Upper lobe of left lung (tissue), 6 donors: ENCODE measurements at regions not wholly inside any gene's neighbourhood (a gene's known extent, or its start where the extent isn't known, plus 50 kb on each side); places are given as distances from the start of the nearest gene placed in this dataset.
A peak's percentile ranks its signal among the peaks of the same experiment; 100 is the strongest.
"Not testable (repeated sequence)": the region's sequence is repeated elsewhere in the genome, so short reads cannot be mapped to it uniquely, and the experiment has no call there.

ENCODE experiments used
- ATAC-seq, 2 donors: fragments of 200-7000 bp; cut with Tn5 transposase; one replicate each; pipeline ENCODE4 v1.9.1; 2022; ENCODE audit warnings: mild to moderate bottlenecking in 2 of 2, moderate library complexity in 2 of 2; ENCODE audit not compliant: low FRiP score in 2 of 2
- DNase-seq, 2 donors: peaks; one replicate each; pipeline ENCODE4 v3.0.0-alpha.2; 2019 to 2020
- H3K27ac ChIP-seq, 4 donors: fragments of 200-600 bp; sonication (generic); one replicate each; pipeline ENCODE4 v1.5.1; 2016 to 2019
- H3K27me3 ChIP-seq, 4 donors: fragments of 200-600 bp; sonication (generic); one replicate each; pipeline ENCODE4 v1.5.1; 2017 to 2019
- H3K36me3 ChIP-seq, 4 donors: fragments of 200-600 bp; sonication (generic); one replicate each; pipeline ENCODE4 v1.5.1; 2016 to 2019
- H3K4me1 ChIP-seq, 4 donors: fragments of 200-600 bp; sonication (generic); one replicate each; pipeline ENCODE4 v1.5.1; 2018 to 2019
- H3K4me3 ChIP-seq, 4 donors: fragments of 200-600 bp; sonication (generic); one replicate each; pipeline ENCODE4 v1.5.1; 2017 to 2019; ENCODE audit warnings: mild to moderate bottlenecking in 2 of 4, moderate library complexity in 1 of 4
- H3K9me3 ChIP-seq, 4 donors: fragments of 200-600 bp; sonication (generic); one replicate each; pipeline ENCODE4 v1.5.1; 2018 to 2019
- CTCF ChIP-seq, 6 experiments: fragments of 450-650 bp in 4 of 6; fragments of 200-600 bp in 2 of 6; sonication (generic) in 2 of 6; IDR thresholded peaks; one replicate each; pipeline ENCODE4 v1.5.1; 2016 to 2019; ENCODE audit warnings: antibody characterized with exemption in 6 of 6
- EP300 ChIP-seq, 4 donors: sonication (generic); formaldehyde crosslinking; IDR thresholded peaks; one replicate each; pipeline ENCODE4 v1.5.1; 2017; ENCODE audit warnings: antibody characterized with exemption in 4 of 4, control low read depth in 2 of 4
- POLR2A ChIP-seq, 4 donors: fragments of 450-650 bp; IDR thresholded peaks; one replicate each; pipeline ENCODE4 v1.5.1; 2016 to 2017; ENCODE audit warnings: antibody characterized with exemption in 4 of 4, mild to moderate bottlenecking in 2 of 4
- POLR2AphosphoS5 ChIP-seq, 2 donors: sonication (generic); formaldehyde crosslinking; IDR thresholded peaks; one replicate each; pipeline ENCODE4 v1.5.1; 2017; ENCODE audit warnings: antibody characterized with exemption in 2 of 2
- WGBS, 2 donors: methylation state at CpG; one replicate each; pipeline ENCODE4 v1.1.5; 2017 to 2018; 5-methylcytosine and 5-hydroxymethylcytosine counted together
- donor health status: DM: no; HTN: no; CAD: no; lungs with moderate emphysema.
- donor health status: DM: no; HTN: yes; CAD: no; lungs with severe emphysema.

DNA sequence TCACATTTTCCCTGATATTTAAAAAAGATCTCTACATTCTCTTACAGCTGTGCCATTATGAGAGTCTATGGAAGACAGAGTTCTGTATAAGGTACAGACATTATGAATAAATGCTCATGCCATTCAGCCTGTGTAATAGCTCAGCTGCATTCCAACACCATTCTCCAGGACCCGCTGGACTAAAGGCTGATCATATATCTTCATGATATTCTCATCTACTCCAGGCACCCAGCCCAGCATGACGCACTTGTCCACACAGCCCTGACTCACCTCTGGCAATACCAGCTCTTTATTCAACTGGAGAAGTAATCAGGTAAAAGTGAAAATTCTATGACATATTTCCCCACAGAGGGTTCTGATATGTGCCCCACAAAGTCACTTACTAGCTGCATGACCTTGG is 437.5 kb upstream of the FGF16 start:
- Histone ChIP-seq H3K36me3 (no peaks in the 10 kb centered on the region), H3K9me3 (no peaks in the 10 kb centered on the region), H3K27ac (no peak overlapping the region), H3K27me3 (no peaks in the 10 kb centered on the region), H3K4me3 (no peak overlapping the region), H3K4me1 (no peaks in the 10 kb centered on the region)
- 37 to 85% methylated on average over 2 of the region's 2 CpGs for WGBS, 2 donors
- ATAC-seq (peak in 1 of 2 donors; percentile 65), DNase-seq (no peak)
- no peak for TF ChIP-seq POLR2AphosphoS5 (IDR thresholded peaks at IDR 0.05)
- no peak for TF ChIP-seq EP300 (IDR thresholded peaks at IDR 0.05)
- TF ChIP-seq POLR2A (IDR thresholded peaks at IDR 0.05) = no peak
- no peak for TF ChIP-seq CTCF (IDR thresholded peaks at IDR 0.05)

DNA sequence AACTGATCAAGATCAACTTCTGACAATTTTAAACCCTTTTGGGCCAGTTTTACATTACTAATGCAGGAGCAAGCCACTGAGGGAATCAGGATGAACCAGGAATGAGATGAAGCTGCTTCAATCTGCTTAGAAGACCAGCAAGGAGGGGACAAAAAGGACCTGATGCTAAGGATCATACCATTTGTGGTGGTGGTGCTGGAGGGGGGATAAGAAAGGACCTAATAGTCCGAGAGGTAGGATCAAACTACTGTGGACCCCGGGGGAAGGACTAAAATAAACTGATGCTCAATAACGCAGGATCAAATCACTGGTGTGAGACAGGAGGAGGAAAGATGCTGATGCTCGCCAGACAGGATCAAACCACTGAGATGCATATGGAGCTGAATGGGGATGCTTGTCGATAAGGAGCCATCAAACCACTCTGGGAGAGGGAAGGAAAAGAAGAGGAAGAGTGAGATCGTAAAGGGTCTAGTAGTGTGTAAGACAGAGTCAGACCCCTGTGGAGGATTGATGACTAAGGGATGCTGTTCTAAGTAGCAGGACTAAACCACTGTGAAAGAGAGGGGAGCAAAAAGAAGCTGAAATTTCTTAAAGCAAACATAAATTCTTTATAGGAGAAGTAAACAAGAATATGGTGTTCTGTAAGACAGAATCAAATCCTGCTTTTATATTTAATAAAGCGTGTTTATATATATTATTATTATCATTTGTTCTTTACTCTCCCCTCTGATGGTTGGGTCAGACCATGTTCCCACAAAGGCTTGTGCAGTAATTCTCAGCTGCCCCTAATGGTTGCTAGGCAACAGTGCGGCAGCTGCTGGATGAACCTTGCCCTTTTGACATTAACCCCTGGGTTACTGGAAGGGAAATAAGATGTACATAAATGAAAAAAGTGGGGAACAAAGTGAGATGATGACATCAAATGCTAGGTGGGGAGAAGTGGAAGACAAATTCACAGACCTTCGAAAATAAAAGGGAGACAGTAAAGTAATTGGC is 432.5 kb upstream of the FGF16 start:
- Histone ChIP-seq H3K9me3 (no peaks in the 10 kb centered on the region), H3K36me3 (no peaks in the 10 kb centered on the region), H3K4me3 (no peak overlapping the region), H3K27ac (no peak overlapping the region), H3K4me1 (no peaks in the 10 kb centered on the region), H3K27me3 (no peaks in the 10 kb centered on the region)
- DNase-seq (no peak), ATAC-seq (no peak)
- no peak for TF ChIP-seq EP300 (IDR thresholded peaks at IDR 0.05)
- no peak for TF ChIP-seq POLR2A (IDR thresholded peaks at IDR 0.05)
- no peak for TF ChIP-seq POLR2AphosphoS5 (IDR thresholded peaks at IDR 0.05)
- TF ChIP-seq CTCF (IDR thresholded peaks at IDR 0.05) = no peak
- WGBS, 2 donors = 32 to 41% methylated on average over 9 of the region's 9 CpGs

DNA sequence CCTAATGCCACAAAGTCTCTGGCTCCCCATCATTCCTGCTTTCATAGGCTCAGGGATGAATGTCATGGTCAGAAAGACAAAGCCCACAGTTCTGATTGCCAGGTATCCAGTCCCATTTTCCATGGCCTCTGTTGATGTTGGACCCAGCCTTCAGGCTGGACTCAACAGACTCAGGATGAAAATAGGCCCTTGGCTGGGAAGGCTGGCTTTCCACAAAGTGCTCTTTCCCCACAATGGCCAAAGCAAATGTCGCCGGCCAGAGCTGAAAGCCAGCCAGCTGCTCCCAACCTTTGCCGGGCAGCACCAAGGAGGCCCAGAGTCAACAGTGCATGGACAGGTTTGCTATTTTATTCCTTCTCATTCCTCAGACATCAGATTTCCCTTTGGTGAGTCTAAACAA is 430.1 kb upstream of the FGF16 start:
- H3K27me3 ChIP-seq = no peaks in the 10 kb centered on the region
- H3K9me3 ChIP-seq = no peaks in the 10 kb centered on the region
- no peak for TF ChIP-seq POLR2A (IDR thresholded peaks at IDR 0.05)
- TF ChIP-seq CTCF (IDR thresholded peaks at IDR 0.05) = no peak
- no peak for TF ChIP-seq POLR2AphosphoS5 (IDR thresholded peaks at IDR 0.05)
- TF ChIP-seq EP300 (IDR thresholded peaks at IDR 0.05) = no peak
- WGBS, 2 donors = 67 to 76% methylated on average over 3 of the region's 3 CpGs
- no peaks in the 10 kb centered on the region for H3K36me3 ChIP-seq
- no peaks in the 10 kb centered on the region for H3K4me1 ChIP-seq
- H3K4me3 ChIP-seq = no peak overlapping the region
- DNase-seq (no peak), ATAC-seq (no peak)
- no peak overlapping the region for H3K27ac ChIP-seq

GRCh38 chrX:77046180-77046810 is 400.9 kb upstream of the FGF16 start:
- H3K4me3 ChIP-seq = peak overlapping the region in 3 of 4 donors; percentile 24 to 45 (median 33)
- 16 to 37% methylated on average over 6 to 29 of the region's 29 CpGs for WGBS, 2 donors

DNA sequence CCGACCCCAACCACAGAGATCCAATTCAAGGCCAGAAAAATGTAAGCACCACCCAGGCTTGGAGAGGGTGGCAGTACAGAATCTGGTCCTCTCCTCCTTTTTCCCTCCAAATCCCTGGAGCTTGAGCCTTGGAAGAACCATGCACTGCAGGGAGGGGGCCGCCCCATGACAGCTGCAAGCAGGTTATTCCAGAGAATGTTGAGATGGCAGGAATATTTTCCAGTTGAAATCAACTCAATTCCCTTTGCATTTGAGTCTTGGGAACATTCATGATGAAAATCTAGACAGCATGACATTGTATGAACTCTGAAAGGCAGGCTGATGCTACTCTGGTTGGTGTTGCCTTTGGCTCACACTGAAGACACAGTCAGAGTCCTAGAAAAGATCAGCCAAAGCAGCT is 386.6 kb upstream of the FGF16 start:
- DNase-seq (no peak), ATAC-seq (no peak)
- no peaks in the 10 kb centered on the region for H3K4me1 ChIP-seq
- no peak for TF ChIP-seq EP300 (IDR thresholded peaks at IDR 0.05)
- no peak for TF ChIP-seq POLR2A (IDR thresholded peaks at IDR 0.05)
- no peak for TF ChIP-seq CTCF (IDR thresholded peaks at IDR 0.05)
- no peak for TF ChIP-seq POLR2AphosphoS5 (IDR thresholded peaks at IDR 0.05)
- H3K27ac ChIP-seq = no peak overlapping the region
- 72% methylated on average over 2 of the region's 2 CpGs; no CpG with 5 or more reads in 1 of the 2 donors for WGBS, 2 donors
- no peaks in the 10 kb centered on the region for H3K27me3 ChIP-seq
- no peaks in the 10 kb centered on the region for H3K36me3 ChIP-seq
- no peak overlapping the region for H3K4me3 ChIP-seq
- H3K9me3 ChIP-seq = no peaks in the 10 kb centered on the region

More at GRCh38 chrX:77046180-77046810, 400.9 kb upstream of the FGF16 start:
- ATAC-seq, H3K36me3 ChIP-seq, H3K9me3 ChIP-seq, H3K4me1 ChIP-seq, H3K27me3 ChIP-seq, H3K27ac ChIP-seq: not testable (repeated sequence)
- DNase-seq = peak in 1 of 2 donors; percentile 59
